Small intestine (tissue), 7 donors: ENCODE measurements at regions not wholly inside any gene's neighbourhood (a gene's known extent, or its start where the extent isn't known, plus 50 kb on each side); places are given as distances from the start of the nearest gene placed in this dataset.
A peak's percentile ranks its signal among the peaks of the same experiment; 100 is the strongest.

Source experiments
- DNase-seq, 2 donors: peaks; one replicate each; pipeline versions ENCODE4 v3.0.0 to v3.0.0-alpha.2; 2013
- FAIRE-seq: peaks from 2 replicates; lab custom pipeline; 2012; peaks lifted over from hg19 to GRCh38; lab: Jason Lieb, UNC
- H3K27ac ChIP-seq, 3 donors: one replicate each; pipeline ENCODE4 v1.5.1; 2013; ENCODE audit warnings: low read length in 2 of 3, mild to moderate bottlenecking in 2 of 3, control low read depth in 1 of 3, inconsistent platforms in 1 of 3, low read depth in 1 of 3, moderate library complexity in 1 of 3
- H3K27me3 ChIP-seq, 3 donors: one replicate each; pipeline ENCODE4 v1.6.1; 2013; ENCODE audit warnings: low read length in 3 of 3, inconsistent platforms in 1 of 3; ENCODE audit not compliant: control insufficient read depth in 3 of 3, insufficient read depth in 3 of 3
- H3K36me3 ChIP-seq, 3 donors: one replicate each; pipeline ENCODE4 v1.6.1; 2013; ENCODE audit warnings: low read length in 3 of 3, inconsistent platforms in 1 of 3, low read depth in 1 of 3, mild to moderate bottlenecking in 1 of 3, moderate library complexity in 1 of 3; ENCODE audit not compliant: control insufficient read depth in 3 of 3, insufficient read depth in 2 of 3
- H3K4me1 ChIP-seq, 3 donors: one replicate each; pipeline ENCODE4 v1.6.1; 2013; ENCODE audit warnings: low read length in 2 of 3, inconsistent platforms in 1 of 3, low read depth in 1 of 3, mild to moderate bottlenecking in 1 of 3, moderate library complexity in 1 of 3; ENCODE audit not compliant: control insufficient read depth in 3 of 3, insufficient read depth in 2 of 3
- H3K4me3 ChIP-seq, 3 donors: one replicate each; pipeline ENCODE4 v1.5.1; 2013; ENCODE audit warnings: low read length in 3 of 3, control low read depth in 1 of 3, inconsistent platforms in 1 of 3, low read depth in 1 of 3, mild to moderate bottlenecking in 1 of 3, moderate library complexity in 1 of 3
- H3K9me3 ChIP-seq, 2 donors: one replicate each; pipeline ENCODE4 v1.6.1; 2013; ENCODE audit warnings: low read depth in 1 of 2, low read length in 1 of 2; ENCODE audit not compliant: control insufficient read depth in 2 of 2, insufficient read depth in 1 of 2
- WGBS, 3 donors: extraction: QIAGEN DNeasy Blood & Tissue Kit; methylation state at CpG; one replicate each; pipeline ENCODE4 v1.1.7; 2013; 5-methylcytosine and 5-hydroxymethylcytosine counted together
- donor health status: healthy with polysubstance abuse.
- donor health status: control.
- donor health status: control.
- donor health status: Bipolar disorder and iron deficiency.
- donor health status: healthy.

DNA sequence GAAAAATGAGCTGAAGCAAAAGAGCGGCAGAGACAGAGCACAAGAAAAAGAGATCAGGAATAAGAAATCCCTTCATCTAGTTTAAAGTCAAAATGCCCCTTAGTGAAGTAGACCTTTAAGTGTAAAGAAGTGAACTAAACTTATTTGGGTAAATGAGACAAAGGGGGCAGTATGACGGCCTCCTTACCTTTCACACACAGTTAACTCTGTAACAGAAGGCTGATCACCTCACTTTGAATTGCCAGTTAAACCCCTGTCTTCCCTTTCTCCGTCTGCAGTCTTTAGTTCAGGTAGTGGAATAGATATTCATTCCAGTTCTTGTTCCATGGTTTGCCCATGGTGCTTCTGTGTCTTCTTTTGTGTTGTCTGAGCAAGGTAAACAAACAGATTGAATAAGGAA is 1029.8 kb downstream of the DIAPH3 start:
- H3K36me3 ChIP-seq, result no peaks in the 10 kb centered on the region
- FAIRE-seq, result no peak
- H3K27me3 ChIP-seq, result no peaks in the 10 kb centered on the region
- H3K9me3 ChIP-seq, result no peaks in the 10 kb centered on the region
- WGBS, 3 donors, result 66 to 73% (median 72%) methylated on average over 3 of the region's 3 CpGs
- DNase-seq, result no peak
- peak overlapping the region in 1 of 3 donors; percentile 20 for H3K27ac ChIP-seq
- H3K4me3 ChIP-seq, result no peak overlapping the region
- H3K4me1 ChIP-seq, result no peaks in the 10 kb centered on the region

DNA sequence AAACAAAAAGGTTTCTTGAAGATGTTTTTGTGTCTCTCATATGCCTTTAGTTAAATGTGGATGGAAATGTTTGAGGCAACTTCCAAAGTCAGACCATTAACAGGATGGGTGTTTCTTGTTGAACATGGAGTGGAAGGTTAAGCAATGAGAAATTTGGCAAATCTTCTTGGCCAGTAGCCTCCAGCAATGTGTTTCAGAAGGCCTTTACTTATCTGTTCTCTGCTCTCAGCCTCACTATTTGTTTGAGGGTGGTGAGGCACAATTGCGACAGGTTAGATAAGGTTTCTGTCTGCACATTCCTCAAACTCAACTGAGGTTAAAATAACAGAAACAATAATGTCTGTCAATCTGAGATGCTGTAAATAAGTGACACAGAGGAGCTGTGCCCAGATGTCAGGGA is 1019.0 kb downstream of the DIAPH3 start:
- WGBS, 3 donors, result 33 to 68% (median 59%) methylated on average over 1 of the region's 1 CpG
- no peak for DNase-seq
- Histone ChIP-seq H3K4me3 (no peak overlapping the region), H3K27ac (no peak overlapping the region), H3K4me1 (no peaks in the 10 kb centered on the region), H3K27me3 (no peaks in the 10 kb centered on the region), H3K36me3 (no peaks in the 10 kb centered on the region), H3K9me3 (no peaks in the 10 kb centered on the region)
- FAIRE-seq, result no peak

DNA sequence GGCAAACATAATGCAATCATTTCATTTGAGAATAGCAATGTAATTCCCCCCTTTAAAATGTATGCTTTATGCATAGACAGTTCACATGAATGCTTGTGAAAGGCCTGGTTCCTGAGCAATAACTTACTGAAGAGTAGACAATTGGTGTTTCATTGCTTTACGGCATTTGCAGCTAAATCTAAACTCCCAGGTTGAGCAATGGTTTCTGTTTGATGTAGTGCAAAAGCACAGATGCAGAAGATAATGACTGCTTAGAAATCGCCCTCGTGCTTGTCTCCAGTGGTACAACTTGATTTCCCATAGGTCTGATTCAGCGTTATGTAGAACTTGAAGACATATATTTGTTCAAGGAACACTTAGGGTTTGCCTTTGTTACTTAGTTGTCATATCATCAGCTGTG is 1018.3 kb downstream of the DIAPH3 start:
- no peaks in the 10 kb centered on the region for H3K36me3 ChIP-seq
- no peaks in the 10 kb centered on the region for H3K9me3 ChIP-seq
- no peaks in the 10 kb centered on the region for H3K4me1 ChIP-seq
- H3K4me3 ChIP-seq, result no peak overlapping the region
- 38 to 72% (median 49%) methylated on average over 4 of the region's 4 CpGs for WGBS, 3 donors
- no peaks in the 10 kb centered on the region for H3K27me3 ChIP-seq
- no peak for DNase-seq
- H3K27ac ChIP-seq, result no peak overlapping the region
- no peak for FAIRE-seq

DNA sequence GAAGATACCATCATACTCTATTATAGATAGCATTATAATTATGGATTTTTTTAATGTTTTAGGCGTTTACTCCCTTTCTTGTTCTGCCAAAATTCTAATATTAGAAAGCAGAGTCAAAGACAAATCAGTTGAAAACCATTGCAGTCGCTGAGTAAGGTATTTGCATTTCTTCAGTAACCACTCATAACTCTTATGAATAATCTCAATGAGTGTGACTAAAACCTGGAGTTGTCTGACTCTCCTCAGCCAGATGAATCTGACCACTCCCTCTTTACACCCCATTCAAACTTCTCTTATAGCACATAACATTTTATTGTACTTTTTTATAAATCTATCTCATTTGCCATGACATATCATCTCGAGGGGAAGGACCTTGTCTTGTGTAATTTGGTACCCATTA is 1006.5 kb downstream of the DIAPH3 start:
- Histone ChIP-seq H3K9me3 (no peaks in the 10 kb centered on the region), H3K4me3 (no peak overlapping the region), H3K27ac (no peak overlapping the region), H3K4me1 (no peaks in the 10 kb centered on the region), H3K36me3 (no peaks in the 10 kb centered on the region), H3K27me3 (no peaks in the 10 kb centered on the region)
- no peak for FAIRE-seq
- WGBS, 3 donors, result 55 to 74% (median 61%) methylated on average over 3 of the region's 3 CpGs
- no peak for DNase-seq

DNA sequence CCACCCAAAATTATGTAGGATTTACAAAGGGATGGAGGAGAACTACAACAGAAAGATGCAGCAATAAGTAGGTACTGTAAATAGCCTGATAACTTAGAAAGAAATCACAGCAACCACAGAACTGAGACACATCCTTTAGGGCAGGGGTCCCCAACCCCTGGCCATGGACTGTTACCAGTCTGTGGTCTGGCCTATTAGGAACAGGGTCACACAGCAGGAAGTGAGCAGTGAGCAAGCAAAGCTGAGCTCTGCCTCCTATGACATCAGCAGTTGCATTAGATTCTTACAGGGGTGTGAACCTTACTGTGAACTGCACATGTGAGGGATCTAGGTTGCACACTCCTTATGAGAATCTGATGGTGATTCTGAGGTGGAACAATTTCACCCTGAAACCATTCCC is 997.6 kb downstream of the DIAPH3 start:
- H3K27me3 ChIP-seq, result no peaks in the 10 kb centered on the region
- H3K4me1 ChIP-seq, result no peaks in the 10 kb centered on the region
- no peaks in the 10 kb centered on the region for H3K36me3 ChIP-seq
- DNase-seq, result no peak
- FAIRE-seq, result no peak
- H3K9me3 ChIP-seq, result no peaks in the 10 kb centered on the region
- no peak overlapping the region for H3K4me3 ChIP-seq
- no peak overlapping the region for H3K27ac ChIP-seq

DNA sequence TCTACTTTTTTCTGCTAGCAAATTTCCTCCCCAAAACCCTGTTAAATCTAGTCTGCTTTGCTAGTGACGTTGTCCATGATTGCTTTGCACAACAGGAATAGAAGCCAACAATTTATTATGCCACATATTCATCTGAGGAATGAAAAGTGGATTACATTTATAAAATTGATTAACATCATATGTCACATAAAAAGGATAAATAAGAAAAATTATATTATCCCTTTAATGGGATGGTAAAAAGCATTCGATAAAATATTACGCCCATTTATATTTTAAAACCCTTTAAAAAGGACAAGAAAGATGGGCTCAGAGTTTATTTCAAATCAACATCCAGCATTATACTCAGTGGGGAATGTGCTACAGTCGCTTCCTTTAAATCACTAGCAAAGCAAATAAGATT is 991.7 kb downstream of the DIAPH3 start:
- Histone ChIP-seq H3K27ac (no peak overlapping the region), H3K9me3 (no peaks in the 10 kb centered on the region), H3K27me3 (no peaks in the 10 kb centered on the region), H3K4me3 (no peak overlapping the region), H3K4me1 (no peaks in the 10 kb centered on the region), H3K36me3 (no peaks in the 10 kb centered on the region)
- FAIRE-seq (no peak), DNase-seq (no peak)
- 55 to 66% (median 58%) methylated on average over 4 of the region's 4 CpGs for WGBS, 3 donors

DNA sequence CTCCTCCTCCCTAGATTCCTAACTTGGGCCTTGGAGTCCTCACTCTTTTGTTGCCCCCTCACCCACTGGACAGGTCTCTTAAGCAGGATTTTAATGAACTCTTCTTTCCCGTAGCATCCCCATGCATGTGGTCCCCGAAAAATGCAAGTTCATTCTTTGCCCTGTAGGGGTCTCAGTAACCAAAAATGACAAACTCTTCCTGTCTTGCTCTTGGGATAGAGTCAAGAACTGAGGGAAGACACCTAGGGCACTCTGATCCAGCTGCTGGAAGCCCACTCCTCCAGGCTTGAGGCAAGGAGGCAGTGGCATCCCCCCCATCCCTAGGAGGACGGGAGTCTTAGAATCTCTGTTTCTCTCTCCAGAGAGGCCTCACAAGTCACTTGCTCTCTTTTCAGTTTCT is 987.0 kb downstream of the DIAPH3 start:
- no peaks in the 10 kb centered on the region for H3K9me3 ChIP-seq
- H3K36me3 ChIP-seq, result no peaks in the 10 kb centered on the region
- DNase-seq (peak; percentile 2 to 13), FAIRE-seq (no peak)
- no peak overlapping the region for H3K27ac ChIP-seq
- WGBS, 3 donors, result 60 to 88% (median 65%) methylated on average over 3 of the region's 3 CpGs
- no peak overlapping the region for H3K4me3 ChIP-seq
- no peaks in the 10 kb centered on the region for H3K27me3 ChIP-seq
- H3K4me1 ChIP-seq, result no peaks in the 10 kb centered on the region

DNA sequence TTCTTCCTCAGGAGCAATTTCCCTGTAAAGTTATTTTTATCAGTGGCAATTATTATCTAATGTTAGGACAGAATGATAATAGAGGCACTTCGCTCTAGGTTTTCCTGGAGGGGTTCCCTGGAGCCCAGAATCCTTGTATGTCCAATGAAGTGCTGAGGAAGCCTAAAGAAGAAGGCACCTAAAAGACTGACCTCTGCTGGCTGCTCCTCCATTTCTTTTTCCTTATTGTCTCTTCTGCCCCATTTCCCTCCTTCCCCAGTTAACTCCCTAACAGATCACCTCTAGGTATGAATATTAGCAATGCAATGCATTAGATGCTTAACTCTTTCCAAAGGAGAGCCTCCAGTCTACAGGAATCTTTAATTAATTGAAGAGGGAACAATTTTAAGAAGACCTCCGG is 985.4 kb downstream of the DIAPH3 start:
- H3K4me1 ChIP-seq, result no peaks in the 10 kb centered on the region
- DNase-seq (no peak), FAIRE-seq (no peak)
- H3K27ac ChIP-seq, result no peak overlapping the region
- 75 to 89% (median 87%) methylated on average over 2 of the region's 2 CpGs for WGBS, 3 donors
- no peaks in the 10 kb centered on the region for H3K27me3 ChIP-seq
- no peaks in the 10 kb centered on the region for H3K36me3 ChIP-seq
- H3K9me3 ChIP-seq, result no peaks in the 10 kb centered on the region
- no peak overlapping the region for H3K4me3 ChIP-seq

DNA sequence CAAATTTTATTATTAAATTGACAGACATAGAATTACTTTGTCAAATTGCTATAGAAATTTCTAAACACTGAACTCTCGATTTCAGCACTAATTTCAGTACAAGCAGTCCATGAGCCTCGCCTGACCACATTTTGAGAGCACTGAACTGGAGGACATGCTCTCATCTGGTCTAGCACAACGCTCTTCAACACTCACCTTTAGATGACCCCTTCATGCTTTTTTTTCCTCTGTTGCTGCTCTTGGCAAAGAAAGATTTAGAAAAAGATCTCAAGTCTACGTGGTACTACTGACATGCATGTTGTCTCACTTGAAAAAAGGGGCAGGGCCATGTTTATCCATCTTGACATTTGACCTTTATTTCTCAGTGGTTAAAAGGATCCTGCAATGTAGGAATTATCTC is 981.5 kb downstream of the DIAPH3 start:
- H3K36me3 ChIP-seq, result no peaks in the 10 kb centered on the region
- no peak for FAIRE-seq
- 52 to 62% (median 58%) methylated on average over 4 of the region's 4 CpGs for WGBS, 3 donors

More for the DNA sequence above, 981.5 kb downstream of the DIAPH3 start:
- H3K4me1 ChIP-seq, result no peaks in the 10 kb centered on the region
- no peak for DNase-seq
- no peaks in the 10 kb centered on the region for H3K9me3 ChIP-seq
- H3K4me3 ChIP-seq, result no peak overlapping the region
- H3K27me3 ChIP-seq, result no peaks in the 10 kb centered on the region
- no peak overlapping the region for H3K27ac ChIP-seq
